AG04450 (cell line): ENCODE measurements at regions not wholly inside any gene's neighbourhood (a gene's known extent, or its start where the extent isn't known, plus 50 kb on each side); places are given as distances from the start of the nearest gene placed in this dataset.

Experiments
- CTCF ChIA-PET: fragments of 300-600, 350-600 bp; formaldehyde crosslinking; extraction: SDS; loops from one replicate; lab custom pipeline; 2022; ENCODE audit warnings: antibody characterized with exemption, inconsistent platforms; lab: Charles Lee
- POLR2A ChIA-PET: fragments of 350-600 bp; formaldehyde crosslinking; extraction: SDS; loops from one replicate; lab custom pipeline; 2021; ENCODE audit warnings: antibody characterized with exemption, inconsistent platforms; lab: Yijun Ruan, JAX
- DNase-seq: peaks from one replicate; pipeline ENCODE4 v3.0.0-alpha.2; 2011; ENCODE audit warnings: low read depth, low spot score
- H3K27ac ChIP-seq: one replicate; pipeline ENCODE4 v1.5.1; 2012; ENCODE audit warnings: low read depth, low read length, control low read depth
- H3K27me3 ChIP-seq: one replicate; pipeline ENCODE4 v1.6.0; 2012; ENCODE audit warnings: low read length; ENCODE audit not compliant: control insufficient read depth, insufficient read depth
- H3K4me3 ChIP-seq: 2 replicates; pipeline ENCODE4 v1.5.1; 2011; ENCODE audit warnings: mild to moderate bottlenecking, low read depth, low read length, control low read depth
- H3K9me3 ChIP-seq: 2 replicates; pipeline ENCODE4 v1.5.1; 2012; ENCODE audit warnings: low read length; ENCODE audit not compliant: control insufficient read depth, insufficient read depth
- CTCF ChIP-seq: IDR thresholded peaks from 2 replicates; pipeline ENCODE4 v1.5.1; 2011; ENCODE audit warnings: low read depth, low read length, control low read depth, inconsistent platforms

- ChIA-PET CTCF (no interaction called here), POLR2A (no interaction called here)
- H3K9me3 ChIP-seq: no peaks in the 10 kb centered on the region
- no peak for TF ChIP-seq CTCF
- no peaks in the 10 kb centered on the region for H3K27me3 ChIP-seq
- no peak overlapping the region for H3K4me3 ChIP-seq
- no peak overlapping the region for H3K27ac ChIP-seq
- no peak for DNase-seq
Measured at GRCh38 chr18:40673150-40673549, 1281.9 kb upstream of the PIK3C3 start.

- no peak overlapping the region for H3K4me3 ChIP-seq
- no peak for DNase-seq
- H3K27ac ChIP-seq: no peak overlapping the region
- CTCF ChIA-PET: no interaction called here
- POLR2A ChIA-PET: no interaction called here
- no peaks in the 10 kb centered on the region for H3K27me3 ChIP-seq
- no peak for TF ChIP-seq CTCF
- H3K9me3 ChIP-seq: no peaks in the 10 kb centered on the region
Measured at GRCh38 chr18:40672590-40672989, 1282.4 kb upstream of the PIK3C3 start.

GRCh38 chr18:40670668-40671375 lies 1284.2 kb upstream of the PIK3C3 start:
- H3K4me3 ChIP-seq: no peak overlapping the region
- H3K27ac ChIP-seq: no peak overlapping the region
- DNase-seq: no peak
- no peaks in the 10 kb centered on the region for H3K9me3 ChIP-seq
- CTCF ChIA-PET: no interaction called here
- TF ChIP-seq CTCF: no peak
- H3K27me3 ChIP-seq: no peaks in the 10 kb centered on the region
- POLR2A ChIA-PET: no interaction called here

DNA sequence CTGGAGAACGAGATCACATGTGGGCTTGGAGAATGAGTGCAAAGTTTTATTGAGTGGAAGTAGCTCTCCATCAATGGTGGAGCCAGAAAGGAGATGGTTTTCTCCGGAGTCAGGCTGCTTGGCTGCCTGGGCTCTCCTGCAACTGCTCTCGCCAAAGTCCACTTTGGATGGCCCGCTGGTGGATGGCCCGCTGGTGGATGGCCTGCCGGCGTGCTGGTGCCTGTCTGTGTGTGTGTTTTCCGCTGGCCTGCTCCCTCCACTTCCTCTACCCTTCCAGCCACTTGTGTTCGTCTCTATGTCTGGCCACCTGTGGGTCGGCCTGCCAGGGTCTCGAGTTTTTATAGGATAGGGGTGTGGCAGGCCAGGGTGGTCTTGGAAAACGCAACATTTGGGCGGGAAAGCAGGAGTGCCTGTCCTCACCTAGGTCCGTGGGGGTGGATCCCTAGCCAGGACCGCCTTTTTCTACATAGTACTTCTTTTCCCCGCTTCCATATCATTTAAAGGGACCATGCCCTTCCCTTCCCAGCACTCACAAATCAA lies 1292.1 kb upstream of the PIK3C3 start:
- H3K4me3 ChIP-seq: no peak overlapping the region
- no peak for TF ChIP-seq CTCF
- no peak overlapping the region for H3K27ac ChIP-seq
- ChIA-PET CTCF (no interaction called here), POLR2A (no interaction called here)
- no peak for DNase-seq
- H3K9me3 ChIP-seq: no peaks in the 10 kb centered on the region
- no peaks in the 10 kb centered on the region for H3K27me3 ChIP-seq

DNA sequence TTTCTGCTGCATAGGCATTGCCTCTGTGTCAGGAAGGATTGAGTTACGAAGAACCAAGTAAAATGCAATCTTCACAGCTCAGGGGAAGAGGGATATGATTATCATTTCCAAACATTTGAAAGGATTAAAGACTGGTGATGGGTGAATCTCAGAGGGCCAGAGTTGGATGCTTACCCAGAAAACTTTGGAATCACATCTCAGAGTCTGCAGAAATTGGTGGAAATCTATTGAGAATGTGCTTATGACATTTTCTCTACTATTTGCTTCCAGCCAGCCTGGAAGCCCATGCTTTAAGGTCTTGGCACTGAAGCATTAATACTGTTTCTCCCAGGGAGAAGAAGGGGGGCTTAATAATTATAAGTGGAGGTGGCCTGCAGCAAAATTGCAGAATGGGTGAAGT lies 1301.4 kb upstream of the PIK3C3 start:
- ChIA-PET POLR2A (no interaction called here), CTCF (no interaction called here)

More for the DNA sequence above, 1301.4 kb upstream of the PIK3C3 start:
- H3K27me3 ChIP-seq: no peaks in the 10 kb centered on the region
- H3K27ac ChIP-seq: no peak overlapping the region
- H3K4me3 ChIP-seq: no peak overlapping the region
- DNase-seq: no peak
- no peaks in the 10 kb centered on the region for H3K9me3 ChIP-seq
- no peak for TF ChIP-seq CTCF
